GM19397 (cell line): ENCODE measurements at regions not wholly inside any gene's neighbourhood (a gene's known extent, or its start where the extent isn't known, plus 50 kb on each side); places are given as distances from the start of the nearest gene placed in this dataset.
"Not testable (repeated sequence)": the region's sequence is repeated elsewhere in the genome, so short reads cannot be mapped to it uniquely, and the experiment has no call there.

ENCODE experiments used
- ATAC-seq: cut with Tn5 transposase; IDR thresholded peaks from one replicate; pipeline ENCODE4 v1.9.1; 2021; ENCODE audit warnings: mild to moderate bottlenecking, moderate library complexity; ENCODE audit not compliant: unreplicated experiment

- ATAC-seq = not testable (repeated sequence)
These were observed 70.7 kb upstream of the ZNF658 start for GRCh38 chr9:66829853-66830252.

- ATAC-seq = not testable (repeated sequence)
These were observed 69.6 kb upstream of the ZNF658 start for GRCh38 chr9:66830777-66831497.

GRCh38 chr9:66832222-66832621, 68.3 kb upstream of the ZNF658 start:
- not testable (repeated sequence) for ATAC-seq

- ATAC-seq = not testable (repeated sequence)
These were observed 63.1 kb upstream of the ZNF658 start for GRCh38 chr9:66837242-66837937.
